ENCODE measurements at regions not wholly inside any gene's neighbourhood (a gene's known extent, or its start where the extent isn't known, plus 50 kb on each side); places are given as distances from the start of the nearest gene placed in this dataset.

DNA sequence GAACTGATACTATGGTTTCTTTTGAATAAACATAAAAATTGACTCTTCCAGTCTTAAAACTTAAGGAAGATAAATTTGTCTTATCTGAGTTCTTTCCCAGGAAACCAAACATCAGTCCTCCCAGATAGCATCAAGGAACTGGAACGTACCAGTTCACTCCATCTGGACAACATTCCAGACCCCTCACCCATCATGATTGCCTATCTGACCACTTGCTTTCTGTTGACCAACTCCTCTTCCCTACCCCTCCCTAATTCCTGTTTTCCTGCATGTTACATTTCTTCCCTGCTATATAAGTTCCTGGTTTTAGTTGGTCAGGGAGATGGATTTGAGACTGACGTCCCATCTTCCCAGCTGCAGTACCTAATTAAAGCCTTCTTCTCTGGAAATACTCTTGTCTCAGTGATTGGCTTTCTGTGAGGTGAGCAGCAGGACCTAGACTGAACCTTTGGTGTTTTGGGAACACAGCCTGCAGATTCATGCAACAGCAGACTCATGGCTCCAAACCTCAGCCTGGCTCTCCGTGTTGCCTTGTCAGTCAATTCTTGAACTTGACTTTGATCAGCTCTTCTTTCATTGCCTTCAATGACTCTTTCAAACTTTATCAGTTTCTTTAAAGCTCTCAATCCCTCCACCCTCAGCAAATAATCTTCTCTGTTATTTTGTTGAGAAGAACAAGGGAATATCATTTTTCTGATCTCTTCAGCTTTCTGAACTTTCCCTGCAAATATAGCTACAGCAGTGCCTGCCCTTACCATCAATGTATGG lies 123.6 kb downstream of the RPL22L1 start:
- ChIA-PET CTCF (interaction anchor here (1.1 to 3.1 kb wide), 5 partner anchors 13 to 332 kb away, joined by 5 to 8 read pairs (median 5); no protein-coding TSS in a partner anchor), POLR2A (no interaction called here)
- DNase-seq (ENCODE audit: low read depth, low spot score) = peak; percentile 40
- TF ChIP-seq POLR2A (IDR thresholded peaks at IDR 0.05; ENCODE audit: low read depth, low read length) = peak; percentile 85
- TF ChIP-seq POLR2AphosphoS5 (IDR thresholded peaks at IDR 0.05; ENCODE audit: insufficient read depth, low read depth, low read length) = peak; percentile 75
- peak; percentile 22 for TF ChIP-seq MYC (IDR thresholded peaks at IDR 0.05; ENCODE audit: low read depth, low read length)
- TF ChIP-seq, protein P1, sequence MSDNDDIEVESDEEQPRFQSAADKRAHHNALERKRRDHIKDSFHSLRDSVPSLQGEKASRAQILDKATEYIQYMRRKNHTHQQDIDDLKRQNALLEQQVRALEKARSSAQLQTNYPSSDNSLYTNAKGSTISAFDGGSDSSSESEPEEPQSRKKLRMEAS (IDR thresholded peaks at IDR 0.05; ENCODE audit: insufficient read depth, insufficient read length) = no peak
- peak; percentile 93 for TF ChIP-seq GATA2 (IDR thresholded peaks at IDR 0.05; ENCODE audit: insufficient read depth, insufficient read length, low read depth, low read length)
- TF ChIP-seq, protein P2, sequence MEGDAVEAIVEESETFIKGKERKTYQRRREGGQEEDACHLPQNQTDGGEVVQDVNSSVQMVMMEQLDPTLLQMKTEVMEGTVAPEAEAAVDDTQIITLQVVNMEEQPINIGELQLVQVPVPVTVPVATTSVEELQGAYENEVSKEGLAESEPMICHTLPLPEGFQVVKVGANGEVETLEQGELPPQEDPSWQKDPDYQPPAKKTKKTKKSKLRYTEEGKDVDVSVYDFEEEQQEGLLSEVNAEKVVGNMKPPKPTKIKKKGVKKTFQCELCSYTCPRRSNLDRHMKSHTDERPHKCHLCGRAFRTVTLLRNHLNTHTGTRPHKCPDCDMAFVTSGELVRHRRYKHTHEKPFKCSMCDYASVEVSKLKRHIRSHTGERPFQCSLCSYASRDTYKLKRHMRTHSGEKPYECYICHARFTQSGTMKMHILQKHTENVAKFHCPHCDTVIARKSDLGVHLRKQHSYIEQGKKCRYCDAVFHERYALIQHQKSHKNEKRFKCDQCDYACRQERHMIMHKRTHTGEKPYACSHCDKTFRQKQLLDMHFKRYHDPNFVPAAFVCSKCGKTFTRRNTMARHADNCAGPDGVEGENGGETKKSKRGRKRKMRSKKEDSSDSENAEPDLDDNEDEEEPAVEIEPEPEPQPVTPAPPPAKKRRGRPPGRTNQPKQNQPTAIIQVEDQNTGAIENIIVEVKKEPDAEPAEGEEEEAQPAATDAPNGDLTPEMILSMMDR (IDR thresholded peaks at IDR 0.05; ENCODE audit: extremely low read depth in 1 of 2, insufficient read depth in 1 of 2, low read depth in 1 of 2, low read length in 2 of 2) = no peak
- no peak for TF ChIP-seq EZH2 (IDR thresholded peaks at IDR 0.05; ENCODE audit: borderline replicate concordance, low read depth, low read length, severe bottlenecking)
- TF ChIP-seq FOS (IDR thresholded peaks at IDR 0.05; ENCODE audit: borderline replicate concordance, insufficient read depth, low read length) = no peak
- Histone ChIP-seq H3K4me1 (ENCODE audit: control insufficient read depth, extremely low read depth, insufficient read depth, low read length) (peaks cover 68% of the 10 kb centered on the region), H3K79me2 (ENCODE audit: control insufficient read depth, insufficient read depth, low read length) (no peaks in the 10 kb centered on the region), H3K4me2 (ENCODE audit: insufficient read depth, low read length) (peak overlapping the region; percentile 23), H3K9me1 (replicated peaks; ENCODE audit: control insufficient read depth, extremely low read depth, insufficient read depth, low read length) (no peaks in the 10 kb centered on the region), H2AFZ (ENCODE audit: low read depth, low read length) (no peak overlapping the region), H3K9me3 (replicated peaks; ENCODE audit: control insufficient read depth, insufficient read depth, low read length) (no peaks in the 10 kb centered on the region), H4K20me1 (replicated peaks; ENCODE audit: control insufficient read depth, extremely low read depth, insufficient read depth, low read length) (no peaks in the 10 kb centered on the region), H3K36me3 (ENCODE audit: control insufficient read depth in 2 of 2, extremely low read depth in 1 of 2, insufficient read depth in 2 of 2, low read length in 2 of 2) (no peaks in the 10 kb centered on the region), H3K4me3 (replicated peaks in 1 of 3; ENCODE audit: insufficient read depth in 1 of 3, low read depth in 1 of 3, low read length in 3 of 3) (no peak overlapping the region), H3K9ac (replicated peaks; ENCODE audit: extremely low read depth, insufficient read depth, low read length) (peak overlapping the region; percentile 67), H3K27me3 (ENCODE audit: control insufficient read depth in 2 of 2, insufficient read depth in 2 of 2, low read length in 2 of 2) (no peaks in the 10 kb centered on the region), H3K27ac (ENCODE audit: insufficient read depth, low read depth, low read length) (peak overlapping the region; percentile 90)
- dilution Hi-C loops (cut with MboI; ENCODE audit: extremely low pct_ligation_motif_present, low sequenced_read_pairs) = no loop called here
- BruUV-seq (replicated peaks) = TSS peak; percentile 73
- peak; percentile 59 for FAIRE-seq
- intact Hi-C loops (cut with micrococcal nuclease) = loop anchor here (5.0 kb wide), 1 partner anchor 224 kb away; no protein-coding TSS in a partner anchor
